Panc1 (cell line): ENCODE measurements at regions not wholly inside any gene's neighbourhood (a gene's known extent, or its start where the extent isn't known, plus 50 kb on each side); places are given as distances from the start of the nearest gene placed in this dataset.

Experiments
- ATAC-seq: fragments of 200-7000 bp; cut with Tn5 transposase; 2 replicates; pipeline ENCODE4 v1.9.1; 2020; ENCODE audit warnings: mild to moderate bottlenecking, moderate library complexity
- BruUV-seq: library from RNA; stranded (reverse); fragments of 400-500 nt; replicated peaks from 2 replicates; lab custom pipeline; 2021; lab: Mats Ljungman, UMichigan
- CTCF ChIA-PET: fragments of 300-600 bp; sonication (Branson Sonifier 250); formaldehyde crosslinking; loops from one replicate; lab custom pipeline; 2022; ENCODE audit warnings: antibody characterized with exemption; lab: Charles Lee
- POLR2A ChIA-PET: fragments of 300-600 bp; sonication (Branson Sonifier 250); formaldehyde crosslinking; loops from one replicate; lab custom pipeline; 2022; ENCODE audit warnings: antibody characterized with exemption; lab: Charles Lee
- DNase-seq: peaks from one replicate; pipeline ENCODE4 v3.0.0-alpha.2; 2010; ENCODE audit warnings: low read depth, low spot score
- H3K27ac ChIP-seq: 2 replicates; pipeline ENCODE4 v1.5.1; 2011; ENCODE audit warnings: mild to moderate bottlenecking, low read length, inconsistent platforms
- H3K27me3 ChIP-seq: fragments of 200-500 bp; sonication (Bioruptor generic); 2 replicates; pipeline ENCODE4 v1.6.0; 2014; ENCODE audit warnings: low read length, inconsistent platforms; ENCODE audit not compliant: control insufficient read depth, insufficient read depth
- H3K36me3 ChIP-seq: fragments of 200-500 bp; sonication (Bioruptor generic); 2 replicates; pipeline ENCODE4 v1.5.1; 2014; ENCODE audit warnings: inconsistent platforms, mild to moderate bottlenecking, low read length, moderate library complexity; ENCODE audit not compliant: control insufficient read depth, insufficient read depth
- H3K4me1 ChIP-seq: 2 replicates; pipeline ENCODE4 v1.5.1; 2011; ENCODE audit warnings: inconsistent platforms, mild to moderate bottlenecking, low read length, moderate library complexity; ENCODE audit not compliant: control insufficient read depth, insufficient read depth
- H3K4me3 ChIP-seq, 2 experiments: 2 replicates each; pipeline ENCODE4 v1.5.1; 2011 to 2012; ENCODE audit warnings: low read depth in 2 of 2, low read length in 2 of 2, mild to moderate bottlenecking in 2 of 2, inconsistent platforms in 1 of 2, moderate library complexity in 1 of 2
- H3K9me3 ChIP-seq: fragments of 200-500 bp; sonication (Bioruptor generic); 2 replicates; pipeline ENCODE4 v1.5.1; 2014; ENCODE audit warnings: low read depth, mild to moderate bottlenecking, inconsistent platforms, low read length, moderate library complexity; ENCODE audit not compliant: control insufficient read depth, insufficient read depth
- CTCF ChIP-seq: fragments of 450-650 bp; IDR thresholded peaks from 2 replicates; pipeline ENCODE4 v1.5.1; 2017; ENCODE audit warnings: mild to moderate bottlenecking
- POLR2AphosphoS5 ChIP-seq: IDR thresholded peaks from 2 replicates; pipeline ENCODE4 v1.6.1; 2012; ENCODE audit warnings: mild to moderate bottlenecking, low read depth, low read length, moderate library complexity
- SIN3A ChIP-seq: IDR thresholded peaks from 2 replicates; pipeline ENCODE4 v1.6.1; 2012; ENCODE audit warnings: low read depth, mild to moderate bottlenecking, low read length, moderate library complexity, borderline replicate concordance; ENCODE audit not compliant: insufficient read depth
- TCF7L2 ChIP-seq: IDR thresholded peaks from 2 replicates; pipeline ENCODE4 v1.6.1; 2011; ENCODE audit warnings: mild to moderate bottlenecking, low read depth, low read length, inconsistent platforms
- in situ Hi-C: cut with HindIII; loops from 2 replicates; pipeline ENCODE4 v1.10.0; 2016; ENCODE audit warnings: low sequenced_read_pairs, low pct_unique_long_range_greater_than_20kb
- intact Hi-C: fragments of 100-400 bp; cut with micrococcal nuclease; formaldehyde crosslinking; loops from one replicate; pipeline ENCODE4 v1.10.0; 2022; ENCODE audit not compliant: unreplicated experiment
- TF ChIP-seq, protein P1 (sequence below), 2 experiments: IDR thresholded peaks; 2 replicates each; pipeline ENCODE4 v1.6.1; 2011 to 2012; ENCODE audit warnings: low read depth in 2 of 2, control low read depth in 1 of 2, low read length in 1 of 2, mild to moderate bottlenecking in 1 of 2, moderate library complexity in 1 of 2; ENCODE audit not compliant: insufficient read depth in 1 of 2

DNA sequence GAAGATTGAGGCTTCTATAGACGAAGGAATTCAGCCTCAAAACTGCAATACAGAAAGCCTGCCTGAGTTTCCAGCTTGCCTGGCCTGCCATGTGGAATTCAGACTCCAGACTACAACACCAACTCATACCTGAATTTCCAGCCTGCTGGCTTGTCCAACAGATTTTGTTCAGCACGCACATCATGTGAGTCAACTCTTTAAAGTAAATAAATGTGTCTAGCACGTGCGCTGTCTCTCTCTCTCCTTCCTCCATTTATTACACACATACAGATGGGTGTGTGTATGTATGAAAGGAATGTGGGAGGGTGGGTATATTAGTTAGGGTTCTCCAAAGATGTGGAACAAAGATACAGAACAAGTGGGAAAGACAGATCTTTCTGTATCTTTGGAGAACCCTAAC is 82.4 kb upstream of the TAS2R1 start:
- H3K4me1 ChIP-seq, result no peaks in the 10 kb centered on the region
- TF ChIP-seq, protein P1, sequence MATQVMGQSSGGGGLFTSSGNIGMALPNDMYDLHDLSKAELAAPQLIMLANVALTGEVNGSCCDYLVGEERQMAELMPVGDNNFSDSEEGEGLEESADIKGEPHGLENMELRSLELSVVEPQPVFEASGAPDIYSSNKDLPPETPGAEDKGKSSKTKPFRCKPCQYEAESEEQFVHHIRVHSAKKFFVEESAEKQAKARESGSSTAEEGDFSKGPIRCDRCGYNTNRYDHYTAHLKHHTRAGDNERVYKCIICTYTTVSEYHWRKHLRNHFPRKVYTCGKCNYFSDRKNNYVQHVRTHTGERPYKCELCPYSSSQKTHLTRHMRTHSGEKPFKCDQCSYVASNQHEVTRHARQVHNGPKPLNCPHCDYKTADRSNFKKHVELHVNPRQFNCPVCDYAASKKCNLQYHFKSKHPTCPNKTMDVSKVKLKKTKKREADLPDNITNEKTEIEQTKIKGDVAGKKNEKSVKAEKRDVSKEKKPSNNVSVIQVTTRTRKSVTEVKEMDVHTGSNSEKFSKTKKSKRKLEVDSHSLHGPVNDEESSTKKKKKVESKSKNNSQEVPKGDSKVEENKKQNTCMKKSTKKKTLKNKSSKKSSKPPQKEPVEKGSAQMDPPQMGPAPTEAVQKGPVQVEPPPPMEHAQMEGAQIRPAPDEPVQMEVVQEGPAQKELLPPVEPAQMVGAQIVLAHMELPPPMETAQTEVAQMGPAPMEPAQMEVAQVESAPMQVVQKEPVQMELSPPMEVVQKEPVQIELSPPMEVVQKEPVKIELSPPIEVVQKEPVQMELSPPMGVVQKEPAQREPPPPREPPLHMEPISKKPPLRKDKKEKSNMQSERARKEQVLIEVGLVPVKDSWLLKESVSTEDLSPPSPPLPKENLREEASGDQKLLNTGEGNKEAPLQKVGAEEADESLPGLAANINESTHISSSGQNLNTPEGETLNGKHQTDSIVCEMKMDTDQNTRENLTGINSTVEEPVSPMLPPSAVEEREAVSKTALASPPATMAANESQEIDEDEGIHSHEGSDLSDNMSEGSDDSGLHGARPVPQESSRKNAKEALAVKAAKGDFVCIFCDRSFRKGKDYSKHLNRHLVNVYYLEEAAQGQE (IDR thresholded peaks at IDR 0.05; ENCODE audit: insufficient read depth in 1 of 2, low read depth in 2 of 2, low read length in 1 of 2), result no peak
- TF ChIP-seq CTCF (no peak), POLR2AphosphoS5 (no peak), SIN3A (no peak), TCF7L2 (no peak)
- ChIA-PET POLR2A (no interaction called here), CTCF (no interaction called here)
- H3K27ac ChIP-seq, result no peak overlapping the region
- no peaks in the 10 kb centered on the region for H3K36me3 ChIP-seq
- intact Hi-C loops (no loop called here), in situ Hi-C loops (no loop called here)
- ATAC-seq (no peak), DNase-seq (no peak)
- no peaks in the 10 kb centered on the region for H3K27me3 ChIP-seq
- no TSS peak for BruUV-seq
- H3K4me3 ChIP-seq, result no peak overlapping the region
- no peaks in the 10 kb centered on the region for H3K9me3 ChIP-seq

GRCh38 chr5:9710069-9710468 is 79.9 kb upstream of the TAS2R1 start:
- Histone ChIP-seq H3K4me1 (no peaks in the 10 kb centered on the region), H3K27ac (no peak overlapping the region), H3K9me3 (no peaks in the 10 kb centered on the region), H3K36me3 (no peaks in the 10 kb centered on the region), H3K4me3 (no peak overlapping the region), H3K27me3 (no peaks in the 10 kb centered on the region)
- intact Hi-C loops (no loop called here), in situ Hi-C loops (no loop called here)
- ChIA-PET CTCF (no interaction called here), POLR2A (no interaction called here)
- no peak for ATAC-seq
- TF ChIP-seq POLR2AphosphoS5, result no peak
- TF ChIP-seq CTCF, result no peak
- no peak for TF ChIP-seq SIN3A
- no peak for DNase-seq
- BruUV-seq, result no TSS peak
